Upper lobe of left lung (tissue), 4 donors: ENCODE measurements at regions not wholly inside any gene's neighbourhood (a gene's known extent, or its start where the extent isn't known, plus 50 kb on each side); places are given as distances from the start of the nearest gene placed in this dataset.

ENCODE experiments used
- CTCF ChIP-seq, 6 experiments: fragments of 450-650 bp in 4 of 6; fragments of 200-600 bp in 2 of 6; sonication (generic) in 2 of 6; IDR thresholded peaks; one replicate each; pipeline ENCODE4 v1.5.1; 2016 to 2019; ENCODE audit warnings: antibody characterized with exemption in 6 of 6
- EP300 ChIP-seq, 4 donors: sonication (generic); formaldehyde crosslinking; IDR thresholded peaks; one replicate each; pipeline ENCODE4 v1.5.1; 2017; ENCODE audit warnings: antibody characterized with exemption in 4 of 4, control low read depth in 2 of 4
- POLR2A ChIP-seq, 4 donors: fragments of 450-650 bp; IDR thresholded peaks; one replicate each; pipeline ENCODE4 v1.5.1; 2016 to 2017; ENCODE audit warnings: antibody characterized with exemption in 4 of 4, mild to moderate bottlenecking in 2 of 4
- POLR2AphosphoS5 ChIP-seq, 2 donors: sonication (generic); formaldehyde crosslinking; IDR thresholded peaks; one replicate each; pipeline ENCODE4 v1.5.1; 2017; ENCODE audit warnings: antibody characterized with exemption in 2 of 2

- TF ChIP-seq CTCF (IDR thresholded peaks at IDR 0.05) (no peak), POLR2A (IDR thresholded peaks at IDR 0.05) (no peak), EP300 (IDR thresholded peaks at IDR 0.05) (no peak), POLR2AphosphoS5 (IDR thresholded peaks at IDR 0.05) (no peak)
These were observed 78.7 kb upstream of the MSX1 start for GRCh38 chr4:4780729-4781244.
